IMR-90 (cell line): ENCODE measurements at regions not wholly inside any gene's neighbourhood (a gene's known extent, or its start where the extent isn't known, plus 50 kb on each side); places are given as distances from the start of the nearest gene placed in this dataset.

Experiments
- ATAC-seq: fragments of 200-7000 bp; cut with Tn5 transposase; 2 replicates; pipeline ENCODE4 v1.9.1; 2020; ENCODE audit warnings: low read depth, mild to moderate bottlenecking, moderate library complexity
- BruUV-seq: library from RNA; stranded (reverse); fragments of 400-500 nt; replicated peaks from 2 replicates; lab custom pipeline; 2021; lab: Mats Ljungman, UMichigan
- CTCF ChIA-PET: fragments of 300-600 bp; formaldehyde crosslinking; extraction: SDS; loops from one replicate; lab custom pipeline; 2021; ENCODE audit warnings: antibody characterized with exemption; lab: Yijun Ruan, JAX
- POLR2A ChIA-PET: fragments of 300-600 bp; sonication (Branson Sonifier 250); formaldehyde crosslinking; loops from one replicate; lab custom pipeline; 2022; ENCODE audit warnings: antibody characterized with exemption; ENCODE audit not compliant: unreplicated experiment; lab: Charles Lee
- DNase-seq: peaks from one replicate; pipeline ENCODE4 v3.0.0; 2013
- H2AFZ ChIP-seq: replicated peaks from 2 replicates; pipeline ENCODE3; 2013; ENCODE audit warnings: low read length, mild to moderate bottlenecking; ENCODE audit not compliant: poor library complexity
- H2AK5ac ChIP-seq: 2 replicates; pipeline ENCODE4 v1.6.1; 2013; ENCODE audit warnings: low read depth, low read length, inconsistent platforms
- H2AK9ac ChIP-seq: replicated peaks from 2 replicates; pipeline ENCODE3; 2013; ENCODE audit warnings: mild to moderate bottlenecking, low read depth, low read length, moderate library complexity; ENCODE audit not compliant: poor library complexity
- H2BK120ac ChIP-seq: 2 replicates; pipeline ENCODE4 v1.6.1; 2013; ENCODE audit warnings: low read depth, low read length, inconsistent platforms
- H2BK15ac ChIP-seq: 3 replicates; pipeline ENCODE4 v1.6.1; 2013; ENCODE audit warnings: low read depth, low read length, inconsistent platforms
- H2BK20ac ChIP-seq: 2 replicates; pipeline ENCODE4 v1.6.1; 2013; ENCODE audit warnings: low read depth, mild to moderate bottlenecking, inconsistent platforms, low read length, moderate library complexity
- H2BK5ac ChIP-seq: 2 replicates; pipeline ENCODE4 v1.6.1; 2013; ENCODE audit warnings: mild to moderate bottlenecking, low read depth, low read length, inconsistent platforms; ENCODE audit not compliant: poor library complexity, severe bottlenecking
- H3K14ac ChIP-seq: replicated peaks from 2 replicates; pipeline ENCODE4 v1.6.1; 2013; ENCODE audit warnings: low read depth, low read length, inconsistent platforms
- H3K18ac ChIP-seq: 2 replicates; pipeline ENCODE4 v1.6.1; 2013; ENCODE audit warnings: low read depth, low read length, control low read depth
- H3K23ac ChIP-seq: 2 replicates; pipeline ENCODE4 v1.6.1; 2013; ENCODE audit warnings: low read depth, low read length, inconsistent platforms
- H3K27ac ChIP-seq: 2 replicates; pipeline ENCODE4 v1.5.1; 2013; ENCODE audit warnings: mild to moderate bottlenecking, control low read depth, low read length; ENCODE audit not compliant: insufficient read depth
- H3K27me3 ChIP-seq: 2 replicates; pipeline ENCODE4 v1.6.1; 2013; ENCODE audit warnings: low read length; ENCODE audit not compliant: control insufficient read depth, insufficient read depth
- H3K36me3 ChIP-seq: 2 replicates; pipeline ENCODE4 v1.6.1; 2013; ENCODE audit warnings: low read length, mixed read lengths; ENCODE audit not compliant: control insufficient read depth, insufficient read depth
- H3K4ac ChIP-seq: 2 replicates; pipeline ENCODE4 v1.6.1; 2013; ENCODE audit warnings: low read depth, low read length, inconsistent platforms
- H3K4me1 ChIP-seq: 2 replicates; pipeline ENCODE4 v1.6.1; 2013; ENCODE audit warnings: low read length, mixed read lengths; ENCODE audit not compliant: control insufficient read depth, insufficient read depth
- H3K4me2 ChIP-seq: 2 replicates; pipeline ENCODE4 v1.6.1; 2013; ENCODE audit warnings: low read depth, mild to moderate bottlenecking, control low read depth, low read length, moderate library complexity
- H3K4me3 ChIP-seq: 2 replicates; pipeline ENCODE4 v1.5.1; 2013; ENCODE audit warnings: low read depth, mild to moderate bottlenecking, control low read depth, low read length, moderate library complexity; ENCODE audit not compliant: insufficient read depth
- H3K56ac ChIP-seq: 2 replicates; pipeline ENCODE4 v1.6.1; 2013; ENCODE audit warnings: low read length, inconsistent platforms; ENCODE audit not compliant: insufficient read depth; ENCODE audit errors: extremely low read depth
- H3K79me1 ChIP-seq, 2 experiments: 2 replicates each; pipeline ENCODE4 v1.6.1; 2013; ENCODE audit warnings: low read length in 2 of 2, inconsistent platforms in 1 of 2, low read depth in 1 of 2
- H3K9ac ChIP-seq: 2 replicates; pipeline ENCODE4 v1.6.1; 2013; ENCODE audit warnings: low read depth, low read length, control low read depth
- H3K9me1 ChIP-seq: 2 replicates; pipeline ENCODE4 v1.6.1; 2013; ENCODE audit warnings: low read length, inconsistent platforms; ENCODE audit not compliant: insufficient read depth
- H3K9me3 ChIP-seq: 2 replicates; pipeline ENCODE4 v1.6.1; 2013; ENCODE audit warnings: low read length; ENCODE audit not compliant: control insufficient read depth, insufficient read depth
- H4K20me1 ChIP-seq: 2 replicates; pipeline ENCODE4 v1.6.1; 2013; ENCODE audit warnings: low read length, inconsistent platforms; ENCODE audit not compliant: insufficient read depth
- H4K5ac ChIP-seq: 2 replicates; pipeline ENCODE4 v1.6.1; 2013; ENCODE audit warnings: mild to moderate bottlenecking, low read depth, low read length, control low read depth
- H4K8ac ChIP-seq, 2 experiments: 2 replicates each; pipeline ENCODE4 v1.6.1; 2013; ENCODE audit warnings: low read depth in 2 of 2, low read length in 2 of 2, control low read depth in 1 of 2, inconsistent platforms in 1 of 2
- H4K91ac ChIP-seq: 2 replicates; pipeline ENCODE4 v1.6.1; 2013; ENCODE audit warnings: low read depth, low read length, inconsistent platforms; ENCODE audit not compliant: insufficient read depth
- BHLHE40 ChIP-seq: fragments of 150-350 bp; IDR thresholded peaks from 2 replicates; pipeline ENCODE4 v1.6.1; 2016; ENCODE audit warnings: mild to moderate bottlenecking, low read depth, low read length
- CEBPB ChIP-seq: IDR thresholded peaks from 2 replicates; pipeline ENCODE4 v1.6.1; 2012; ENCODE audit warnings: low read depth, low read length, improper control_type of control experiment
- CHD1 ChIP-seq: IDR thresholded peaks from 2 replicates; pipeline ENCODE4 v1.6.1; 2012; ENCODE audit warnings: low read depth, low read length, improper control_type of control experiment
- CTCF ChIP-seq: conservative IDR thresholded peaks from 2 replicates; pipeline ENCODE4 v1.5.1; 2012; ENCODE audit warnings: mild to moderate bottlenecking, low read depth, low read length, improper control_type of control experiment
- FOS ChIP-seq: fragments of 150-350 bp; IDR thresholded peaks from 2 replicates; pipeline ENCODE4 v1.6.1; 2016; ENCODE audit warnings: low read depth, low read length
- MAFK ChIP-seq: IDR thresholded peaks from 2 replicates; pipeline ENCODE4 v1.6.1; 2012; ENCODE audit warnings: low read depth, low read length, improper control_type of control experiment
- MAZ ChIP-seq: IDR thresholded peaks from 2 replicates; pipeline ENCODE4 v1.6.1; 2012; ENCODE audit warnings: low read depth, mild to moderate bottlenecking, low read length, improper control_type of control experiment, moderate library complexity, borderline replicate concordance
- MXI1 ChIP-seq: IDR thresholded peaks from 2 replicates; pipeline ENCODE4 v1.6.1; 2012; ENCODE audit warnings: low read depth, mild to moderate bottlenecking, low read length, moderate library complexity, borderline replicate concordance
- NFE2L2 ChIP-seq: fragments of 150-350 bp; IDR thresholded peaks from 2 replicates; pipeline ENCODE4 v1.6.1; 2016; ENCODE audit warnings: low read depth, mild to moderate bottlenecking, low read length
- POLR2A ChIP-seq: IDR thresholded peaks from 2 replicates; pipeline ENCODE4 v1.6.1; 2012; ENCODE audit warnings: mild to moderate bottlenecking, low read depth, low read length
- RAD21 ChIP-seq: IDR thresholded peaks from 2 replicates; pipeline ENCODE4 v1.6.1; 2012; ENCODE audit warnings: low read length, improper control_type of control experiment
- RCOR1 ChIP-seq: IDR thresholded peaks from 2 replicates; pipeline ENCODE4 v1.6.1; 2012; ENCODE audit warnings: mild to moderate bottlenecking, low read length, improper control_type of control experiment; ENCODE audit not compliant: insufficient replicate concordance
- RFX5 ChIP-seq: IDR thresholded peaks from 2 replicates; pipeline ENCODE4 v1.8.0; 2012; ENCODE audit warnings: low read depth, mild to moderate bottlenecking, low read length, moderate library complexity
- SMC3 ChIP-seq: fragments of 150-350 bp; IDR thresholded peaks from 2 replicates; pipeline ENCODE4 v1.6.1; 2016; ENCODE audit warnings: low read depth, mild to moderate bottlenecking, antibody characterized with exemption, low read length, moderate library complexity
- WGBS, 2 experiments: methylation state at CpG; one replicate each; pipeline versions ENCODE4 v1.1.5 to v1.1.7; 2013; ENCODE audit warnings: missing lambda C conversion rate in 2 of 2; ENCODE audit not compliant: insufficient read length in 1 of 2; ENCODE audit errors: extremely low coverage in 2 of 2; 5-methylcytosine and 5-hydroxymethylcytosine counted together
- dilution Hi-C: fragments of 300-500 bp; cut with HindIII; formaldehyde crosslinking; loops from one replicate; pipeline ENCODE4 v1.14.3; 2018; ENCODE audit warnings: low sequenced_read_pairs; ENCODE audit not compliant: unreplicated experiment
- in situ Hi-C: fragments of 300-500 bp; cut with MboI; formaldehyde crosslinking; loops from 3 replicates; pipeline ENCODE4 v1.14.3; 2019; ENCODE audit warnings: low sequenced_read_pairs, inconsistent platforms, mixed read lengths
- intact Hi-C: fragments of 100-400 bp; cut with micrococcal nuclease; formaldehyde crosslinking; loops from 2 replicates; pipeline ENCODE4 v1.10.0; 2022
- TF ChIP-seq, protein P1 (sequence below): fragments of 150-350 bp; IDR thresholded peaks from 2 replicates; pipeline ENCODE4 v1.6.1; 2017; ENCODE audit warnings: mild to moderate bottlenecking, antibody characterized with exemption, low read length, low read depth
- TF ChIP-seq, protein P2 (sequence below): fragments of 150-350 bp; IDR thresholded peaks from 2 replicates; pipeline ENCODE4 v1.6.1; 2016; ENCODE audit warnings: low read depth, mild to moderate bottlenecking, low read length, moderate library complexity, borderline replicate concordance

- Histone ChIP-seq H2BK20ac (no peak overlapping the region), H4K91ac (no peak overlapping the region), H3K9ac (no peak overlapping the region), H3K56ac (no peak overlapping the region), H3K79me1 (no peaks in the 10 kb centered on the region), H3K4me2 (no peak overlapping the region), H2AK9ac (no peak overlapping the region), H4K8ac (no peak overlapping the region), H2AFZ (no peak overlapping the region), H3K9me3 (no peaks in the 10 kb centered on the region), H3K18ac (no peak overlapping the region), H2BK120ac (no peak overlapping the region), H4K20me1 (no peaks in the 10 kb centered on the region), H3K27me3 (no peaks in the 10 kb centered on the region), H2AK5ac (no peak overlapping the region), H3K36me3 (no peaks in the 10 kb centered on the region), H3K4ac (no peak overlapping the region), H3K27ac (no peak overlapping the region), H3K14ac (no peak overlapping the region), H2BK5ac (no peak overlapping the region), H3K4me3 (no peak overlapping the region), H3K23ac (no peak overlapping the region), H2BK15ac (no peak overlapping the region), H3K4me1 (no peaks in the 10 kb centered on the region), H4K5ac (no peak overlapping the region), H3K9me1 (no peaks in the 10 kb centered on the region)
- WGBS, 2 experiments: no CpG with 5 or more reads among the region's 3 CpGs
- ChIA-PET CTCF (no interaction called here), POLR2A (no interaction called here)
- no peak for ATAC-seq
- TF ChIP-seq, protein P1, sequence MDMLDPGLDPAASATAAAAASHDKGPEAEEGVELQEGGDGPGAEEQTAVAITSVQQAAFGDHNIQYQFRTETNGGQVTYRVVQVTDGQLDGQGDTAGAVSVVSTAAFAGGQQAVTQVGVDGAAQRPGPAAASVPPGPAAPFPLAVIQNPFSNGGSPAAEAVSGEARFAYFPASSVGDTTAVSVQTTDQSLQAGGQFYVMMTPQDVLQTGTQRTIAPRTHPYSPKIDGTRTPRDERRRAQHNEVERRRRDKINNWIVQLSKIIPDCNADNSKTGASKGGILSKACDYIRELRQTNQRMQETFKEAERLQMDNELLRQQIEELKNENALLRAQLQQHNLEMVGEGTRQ: no peak
- TF ChIP-seq MAFK (no peak), NFE2L2 (no peak), CEBPB (no peak), POLR2A (no peak), CTCF (no peak), BHLHE40 (no peak), SMC3 (no peak), CHD1 (no peak), MAZ (no peak), RCOR1 (no peak), RFX5 (no peak), RAD21 (no peak), FOS (no peak), MXI1 (no peak)
- TF ChIP-seq, protein P2, sequence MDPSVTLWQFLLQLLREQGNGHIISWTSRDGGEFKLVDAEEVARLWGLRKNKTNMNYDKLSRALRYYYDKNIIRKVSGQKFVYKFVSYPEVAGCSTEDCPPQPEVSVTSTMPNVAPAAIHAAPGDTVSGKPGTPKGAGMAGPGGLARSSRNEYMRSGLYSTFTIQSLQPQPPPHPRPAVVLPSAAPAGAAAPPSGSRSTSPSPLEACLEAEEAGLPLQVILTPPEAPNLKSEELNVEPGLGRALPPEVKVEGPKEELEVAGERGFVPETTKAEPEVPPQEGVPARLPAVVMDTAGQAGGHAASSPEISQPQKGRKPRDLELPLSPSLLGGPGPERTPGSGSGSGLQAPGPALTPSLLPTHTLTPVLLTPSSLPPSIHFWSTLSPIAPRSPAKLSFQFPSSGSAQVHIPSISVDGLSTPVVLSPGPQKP: no peak
- intact Hi-C loops (no loop called here), in situ Hi-C loops (no loop called here), dilution Hi-C loops (no loop called here)
- no peak for DNase-seq
- BruUV-seq: no TSS peak
Measured at GRCh38 chr7:125089171-125089570, 159.5 kb upstream of the POT1 start.
